ENCODE measurements at regions not wholly inside any gene's neighbourhood (a gene's known extent, or its start where the extent isn't known, plus 50 kb on each side); places are given as distances from the start of the nearest gene placed in this dataset.
"Not testable (repeated sequence)": the region's sequence is repeated elsewhere in the genome, so short reads cannot be mapped to it uniquely, and the experiment has no call there.

GRCh38 chr11:42841556-42841955 is 470.2 kb upstream of the API5 start:
- no peak overlapping the region for H3K27ac Mint-ChIP-seq (ENCODE audit: unreplicated experiment)
- DNase-seq (ENCODE audit: low spot score) = no peak
- TF ChIP-seq, protein P1, sequence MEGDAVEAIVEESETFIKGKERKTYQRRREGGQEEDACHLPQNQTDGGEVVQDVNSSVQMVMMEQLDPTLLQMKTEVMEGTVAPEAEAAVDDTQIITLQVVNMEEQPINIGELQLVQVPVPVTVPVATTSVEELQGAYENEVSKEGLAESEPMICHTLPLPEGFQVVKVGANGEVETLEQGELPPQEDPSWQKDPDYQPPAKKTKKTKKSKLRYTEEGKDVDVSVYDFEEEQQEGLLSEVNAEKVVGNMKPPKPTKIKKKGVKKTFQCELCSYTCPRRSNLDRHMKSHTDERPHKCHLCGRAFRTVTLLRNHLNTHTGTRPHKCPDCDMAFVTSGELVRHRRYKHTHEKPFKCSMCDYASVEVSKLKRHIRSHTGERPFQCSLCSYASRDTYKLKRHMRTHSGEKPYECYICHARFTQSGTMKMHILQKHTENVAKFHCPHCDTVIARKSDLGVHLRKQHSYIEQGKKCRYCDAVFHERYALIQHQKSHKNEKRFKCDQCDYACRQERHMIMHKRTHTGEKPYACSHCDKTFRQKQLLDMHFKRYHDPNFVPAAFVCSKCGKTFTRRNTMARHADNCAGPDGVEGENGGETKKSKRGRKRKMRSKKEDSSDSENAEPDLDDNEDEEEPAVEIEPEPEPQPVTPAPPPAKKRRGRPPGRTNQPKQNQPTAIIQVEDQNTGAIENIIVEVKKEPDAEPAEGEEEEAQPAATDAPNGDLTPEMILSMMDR (IDR thresholded peaks at IDR 0.05; ENCODE audit: unreplicated experiment) = no peak
- no peaks in the 10 kb centered on the region for H3K27me3 Mint-ChIP-seq (ENCODE audit: unreplicated experiment)
- no peaks in the 10 kb centered on the region for H3K36me3 Mint-ChIP-seq (ENCODE audit: low read depth, unreplicated experiment)
- H3K9me3 Mint-ChIP-seq (ENCODE audit: unreplicated experiment) = peaks cover 4% of the 10 kb centered on the region
- no peak overlapping the region for H3K4me3 Mint-ChIP-seq (ENCODE audit: unreplicated experiment)
- no peaks in the 10 kb centered on the region for H3K4me1 Mint-ChIP-seq (ENCODE audit: unreplicated experiment)

GRCh38 chr11:42849362-42849761 is 462.4 kb upstream of the API5 start:
- no peaks in the 10 kb centered on the region for H3K36me3 Mint-ChIP-seq (ENCODE audit: low read depth, unreplicated experiment)
- DNase-seq (ENCODE audit: low spot score) = no peak
- H3K4me1 Mint-ChIP-seq (ENCODE audit: unreplicated experiment) = no peaks in the 10 kb centered on the region
- H3K27me3 Mint-ChIP-seq (ENCODE audit: unreplicated experiment) = peaks cover 2% of the 10 kb centered on the region
- peaks cover 6% of the 10 kb centered on the region for H3K9me3 Mint-ChIP-seq (ENCODE audit: unreplicated experiment)
- TF ChIP-seq, protein P1 (IDR thresholded peaks at IDR 0.05; ENCODE audit: unreplicated experiment) = no peak
- H3K27ac Mint-ChIP-seq (ENCODE audit: unreplicated experiment) = no peak overlapping the region
- no peak overlapping the region for H3K4me3 Mint-ChIP-seq (ENCODE audit: unreplicated experiment)

DNA sequence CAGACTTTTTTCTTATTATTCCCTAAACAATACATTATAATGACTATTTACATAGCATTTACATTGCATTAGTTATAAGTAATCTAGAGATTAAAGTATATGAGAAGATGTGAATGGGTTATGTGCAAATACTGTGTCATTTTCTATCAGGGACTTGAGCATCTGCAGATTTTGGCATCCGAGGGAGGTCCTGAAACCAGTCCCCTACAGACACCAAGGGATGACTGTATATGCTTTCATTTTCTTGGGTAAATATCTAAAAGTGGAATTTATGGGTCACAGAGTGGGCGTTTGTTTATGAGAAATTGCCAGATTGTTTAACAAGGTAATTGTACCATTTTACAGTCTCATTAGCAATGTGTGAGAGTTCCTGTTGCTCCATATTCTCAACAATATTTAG is 454.5 kb upstream of the API5 start:
- no peaks in the 10 kb centered on the region for H3K27me3 Mint-ChIP-seq (ENCODE audit: unreplicated experiment)
- TF ChIP-seq, protein P1 (IDR thresholded peaks at IDR 0.05; ENCODE audit: unreplicated experiment) = no peak
- no peaks in the 10 kb centered on the region for H3K4me1 Mint-ChIP-seq (ENCODE audit: unreplicated experiment)
- no peak overlapping the region for H3K4me3 Mint-ChIP-seq (ENCODE audit: unreplicated experiment)
- H3K9me3 Mint-ChIP-seq (ENCODE audit: unreplicated experiment) = peaks cover 6% of the 10 kb centered on the region
- H3K36me3 Mint-ChIP-seq (ENCODE audit: low read depth, unreplicated experiment) = no peaks in the 10 kb centered on the region
- H3K27ac Mint-ChIP-seq (ENCODE audit: unreplicated experiment) = no peak overlapping the region
- DNase-seq (ENCODE audit: low spot score) = no peak

DNA sequence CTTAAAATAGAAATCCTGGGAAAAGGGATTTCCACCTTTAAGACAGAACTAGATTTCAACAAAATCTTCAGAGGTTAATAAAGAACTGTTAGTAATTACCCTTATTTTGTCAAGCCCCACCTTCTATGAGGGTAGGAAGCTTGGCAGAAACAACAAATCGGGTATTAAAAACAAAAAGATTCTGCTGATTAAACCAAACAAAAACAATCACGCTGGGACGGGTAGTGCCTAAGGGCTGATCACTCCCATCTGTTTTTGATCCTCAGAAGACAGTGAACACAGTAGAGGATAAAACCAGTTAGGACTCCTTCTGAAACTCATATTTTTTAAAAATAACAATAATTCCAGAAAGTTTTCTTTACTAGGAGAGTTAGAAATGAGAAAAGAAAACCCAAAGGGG is 441.3 kb upstream of the API5 start:
- H3K9me3 Mint-ChIP-seq (ENCODE audit: unreplicated experiment) = peaks cover 11% of the 10 kb centered on the region
- H3K4me1 Mint-ChIP-seq (ENCODE audit: unreplicated experiment) = no peaks in the 10 kb centered on the region
- DNase-seq (ENCODE audit: low spot score) = no peak
- peaks cover 4% of the 10 kb centered on the region for H3K36me3 Mint-ChIP-seq (ENCODE audit: low read depth, unreplicated experiment)
- no peak overlapping the region for H3K4me3 Mint-ChIP-seq (ENCODE audit: unreplicated experiment)
- peaks cover 6% of the 10 kb centered on the region for H3K27me3 Mint-ChIP-seq (ENCODE audit: unreplicated experiment)
- TF ChIP-seq, protein P1 (IDR thresholded peaks at IDR 0.05; ENCODE audit: unreplicated experiment) = no peak
- no peak overlapping the region for H3K27ac Mint-ChIP-seq (ENCODE audit: unreplicated experiment)

GRCh38 chr11:42873800-42874405 is 437.9 kb upstream of the API5 start:
- H3K4me3 Mint-ChIP-seq (ENCODE audit: unreplicated experiment); H3K4me1 Mint-ChIP-seq (ENCODE audit: unreplicated experiment); DNase-seq (ENCODE audit: low spot score); H3K27me3 Mint-ChIP-seq (ENCODE audit: unreplicated experiment); H3K36me3 Mint-ChIP-seq (ENCODE audit: low read depth, unreplicated experiment); H3K27ac Mint-ChIP-seq (ENCODE audit: unreplicated experiment): not testable (repeated sequence)
- peaks cover 15% of the 10 kb centered on the region for H3K9me3 Mint-ChIP-seq (ENCODE audit: unreplicated experiment)

- H3K4me3 Mint-ChIP-seq (ENCODE audit: unreplicated experiment); H3K27me3 Mint-ChIP-seq (ENCODE audit: unreplicated experiment); H3K4me1 Mint-ChIP-seq (ENCODE audit: unreplicated experiment); DNase-seq (ENCODE audit: low spot score); H3K27ac Mint-ChIP-seq (ENCODE audit: unreplicated experiment); H3K36me3 Mint-ChIP-seq (ENCODE audit: low read depth, unreplicated experiment): not testable (repeated sequence)
- H3K9me3 Mint-ChIP-seq (ENCODE audit: unreplicated experiment) = peaks cover 12% of the 10 kb centered on the region
Measured at GRCh38 chr11:42881335-42881734, 430.5 kb upstream of the API5 start.
